Immature natural killer cell (primary cell): ENCODE measurements at regions not wholly inside any gene's neighbourhood (a gene's known extent, or its start where the extent isn't known, plus 50 kb on each side); places are given as distances from the start of the nearest gene placed in this dataset.

Experiments
- DNase-seq, 3 donors: peaks; one replicate each; pipeline ENCODE4 v3.0.0; 2022; ENCODE audit warnings: mixed read lengths in 1 of 3
- H3K27ac Mint-ChIP-seq, 6 donors: one replicate each; pipeline ENCODE4 v1.8.0; 2020; ENCODE audit warnings: mixed read lengths in 6 of 6, mild to moderate bottlenecking in 5 of 6, inconsistent platforms in 4 of 6, moderate library complexity in 3 of 6
- H3K27me3 Mint-ChIP-seq, 3 donors: one replicate each; pipeline ENCODE4 v1.8.0; 2020 to 2021; ENCODE audit warnings: low read depth in 3 of 3, mild to moderate bottlenecking in 3 of 3, mixed read lengths in 3 of 3, moderate library complexity in 3 of 3, inconsistent platforms in 1 of 3
- H3K36me3 Mint-ChIP-seq, 3 donors: one replicate each; pipeline ENCODE4 v1.8.0; 2020; ENCODE audit warnings: mixed read lengths in 3 of 3, inconsistent platforms in 2 of 3, mild to moderate bottlenecking in 2 of 3
- H3K4me1 Mint-ChIP-seq, 2 donors: one replicate each; pipeline ENCODE4 v1.8.0; 2020; ENCODE audit warnings: inconsistent platforms in 2 of 2, mild to moderate bottlenecking in 2 of 2, mixed read lengths in 2 of 2, moderate library complexity in 1 of 2
- H3K4me3 Mint-ChIP-seq, 5 donors: one replicate each; pipeline ENCODE4 v1.8.0; 2020; ENCODE audit warnings: mild to moderate bottlenecking in 5 of 5, mixed read lengths in 5 of 5, inconsistent platforms in 3 of 5, moderate library complexity in 3 of 5
- H3K9me3 Mint-ChIP-seq, 6 donors: one replicate each; pipeline ENCODE4 v1.8.0; 2020; ENCODE audit warnings: mild to moderate bottlenecking in 6 of 6, mixed read lengths in 6 of 6, inconsistent platforms in 4 of 6, moderate library complexity in 3 of 6

- H3K9me3 Mint-ChIP-seq, result peaks cover 0 to 8% (median 0%) of the 10 kb centered on the region in 6 donors
- H3K4me3 Mint-ChIP-seq, result no peak overlapping the region
- no peaks in the 10 kb centered on the region for H3K36me3 Mint-ChIP-seq
- H3K27me3 Mint-ChIP-seq, result peaks cover 0 to 3% (median 0%) of the 10 kb centered on the region in 3 donors
- no peak for DNase-seq
- no peaks in the 10 kb centered on the region for H3K4me1 Mint-ChIP-seq
- H3K27ac Mint-ChIP-seq, result no peak overlapping the region
These were observed 350.0 kb upstream of the ISL1 start for GRCh38 chr5:51033215-51033614.

GRCh38 chr5:51034222-51034901, 348.9 kb upstream of the ISL1 start:
- Mint-ChIP-seq H3K4me3 (no peak overlapping the region), H3K27ac (no peak overlapping the region), H3K36me3 (no peaks in the 10 kb centered on the region), H3K4me1 (no peaks in the 10 kb centered on the region), H3K9me3 (peaks cover 0 to 7% (median 0%) of the 10 kb centered on the region in 6 donors), H3K27me3 (peaks cover 0 to 3% (median 0%) of the 10 kb centered on the region in 3 donors)
- no peak for DNase-seq

DNA sequence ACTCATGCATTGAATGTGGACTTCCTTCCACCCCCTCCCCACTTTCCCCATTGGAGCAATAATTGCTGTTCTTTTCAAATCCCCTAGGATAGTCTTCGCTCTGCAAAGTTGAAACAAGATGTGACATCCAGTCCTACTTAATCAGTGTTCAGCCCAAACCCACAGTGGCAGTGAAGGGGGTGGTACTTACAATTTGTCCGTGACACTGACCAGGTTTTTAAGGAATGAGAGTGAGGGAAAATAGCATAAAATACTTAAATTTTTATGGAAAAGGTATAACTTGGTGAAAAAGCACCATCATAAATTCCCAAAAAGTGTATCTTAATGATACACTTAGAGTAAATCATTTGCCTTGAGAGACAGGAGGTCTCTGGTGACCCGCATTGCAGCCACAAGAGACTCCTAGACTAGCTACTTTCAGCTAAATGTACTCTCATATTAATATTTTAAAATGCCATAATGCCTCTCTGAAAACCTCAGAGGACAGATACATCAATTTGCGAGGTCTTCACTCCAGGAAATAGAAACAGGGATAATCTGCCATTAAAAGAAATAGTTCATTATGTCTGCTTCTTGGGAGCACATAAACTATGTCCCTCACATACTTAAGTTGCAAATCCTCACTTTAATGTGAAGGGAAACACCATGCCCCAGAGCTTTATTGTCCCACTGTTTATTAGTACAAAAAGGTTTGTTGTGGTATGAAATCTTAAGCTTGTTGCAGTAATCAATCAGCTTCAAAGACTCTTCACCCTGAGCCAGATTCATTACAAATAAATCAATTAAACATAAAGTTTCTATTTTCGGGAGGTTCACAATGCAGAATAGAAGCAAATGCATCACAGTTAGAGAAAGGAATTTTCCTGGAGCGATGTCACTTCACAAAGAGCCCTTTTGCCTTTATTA, 343.6 kb upstream of the ISL1 start:
- DNase-seq, result no peak
- H3K4me1 Mint-ChIP-seq, result no peaks in the 10 kb centered on the region
- H3K36me3 Mint-ChIP-seq, result no peaks in the 10 kb centered on the region
- H3K9me3 Mint-ChIP-seq, result peaks cover 0 to 8% (median under 1%) of the 10 kb centered on the region in 6 donors
- no peak overlapping the region for H3K4me3 Mint-ChIP-seq
- no peak overlapping the region for H3K27ac Mint-ChIP-seq
- peaks cover 0 to 3% (median 0%) of the 10 kb centered on the region in 3 donors for H3K27me3 Mint-ChIP-seq

- H3K36me3 Mint-ChIP-seq, result no peaks in the 10 kb centered on the region
- no peaks in the 10 kb centered on the region for H3K4me1 Mint-ChIP-seq
- H3K27me3 Mint-ChIP-seq, result no peaks in the 10 kb centered on the region
- H3K9me3 Mint-ChIP-seq, result peaks cover 0 to 12% (median 0%) of the 10 kb centered on the region in 6 donors
- DNase-seq, result no peak
- no peak overlapping the region for H3K4me3 Mint-ChIP-seq
- no peak overlapping the region for H3K27ac Mint-ChIP-seq
These were observed 339.5 kb upstream of the ISL1 start for GRCh38 chr5:51043745-51044144.

DNA sequence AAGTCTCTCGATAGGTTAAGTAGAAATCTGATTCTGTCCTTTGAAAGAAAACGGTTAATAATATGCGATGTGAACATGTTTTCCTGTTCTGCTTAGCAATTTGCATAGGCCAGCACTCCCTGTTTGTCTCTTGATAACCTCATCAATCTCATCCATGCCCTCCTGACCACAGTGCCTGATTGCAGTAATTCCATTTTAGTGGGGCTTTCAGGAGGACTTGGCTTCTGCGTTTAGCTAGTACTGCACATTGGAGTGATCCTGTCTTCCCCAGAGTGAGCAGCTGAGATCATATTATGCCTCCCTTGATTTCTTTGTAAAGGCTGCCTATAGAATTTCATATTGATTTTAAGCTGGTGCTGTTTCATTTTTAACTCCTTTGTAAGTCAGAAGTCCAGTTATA, 335.9 kb upstream of the ISL1 start:
- DNase-seq, result no peak
- Mint-ChIP-seq H3K27me3 (no peaks in the 10 kb centered on the region), H3K9me3 (peaks cover 0 to 17% (median 0%) of the 10 kb centered on the region in 6 donors), H3K27ac (no peak overlapping the region), H3K36me3 (no peaks in the 10 kb centered on the region), H3K4me1 (no peaks in the 10 kb centered on the region), H3K4me3 (no peak overlapping the region)

- H3K4me3 Mint-ChIP-seq, result no peak overlapping the region
These were observed 329.9 kb upstream of the ISL1 start for GRCh38 chr5:51053361-51053760.

GRCh38 chr5:51060953-51061352, 322.3 kb upstream of the ISL1 start:
- Mint-ChIP-seq H3K4me1 (no peaks in the 10 kb centered on the region), H3K4me3 (no peak overlapping the region), H3K36me3 (no peaks in the 10 kb centered on the region), H3K27ac (no peak overlapping the region), H3K9me3 (peaks cover 1 to 19% (median 13%) of the 10 kb centered on the region in 6 donors), H3K27me3 (peaks cover 0 to 2% (median 2%) of the 10 kb centered on the region in 3 donors)
- DNase-seq, result no peak

More at GRCh38 chr5:51053361-51053760, 329.9 kb upstream of the ISL1 start:
- H3K9me3 Mint-ChIP-seq, result peaks cover 0 to 14% (median 6%) of the 10 kb centered on the region in 6 donors
- H3K4me1 Mint-ChIP-seq, result no peaks in the 10 kb centered on the region
- no peaks in the 10 kb centered on the region for H3K36me3 Mint-ChIP-seq
- H3K27ac Mint-ChIP-seq, result no peak overlapping the region
- no peak for DNase-seq
- H3K27me3 Mint-ChIP-seq, result no peaks in the 10 kb centered on the region

DNA sequence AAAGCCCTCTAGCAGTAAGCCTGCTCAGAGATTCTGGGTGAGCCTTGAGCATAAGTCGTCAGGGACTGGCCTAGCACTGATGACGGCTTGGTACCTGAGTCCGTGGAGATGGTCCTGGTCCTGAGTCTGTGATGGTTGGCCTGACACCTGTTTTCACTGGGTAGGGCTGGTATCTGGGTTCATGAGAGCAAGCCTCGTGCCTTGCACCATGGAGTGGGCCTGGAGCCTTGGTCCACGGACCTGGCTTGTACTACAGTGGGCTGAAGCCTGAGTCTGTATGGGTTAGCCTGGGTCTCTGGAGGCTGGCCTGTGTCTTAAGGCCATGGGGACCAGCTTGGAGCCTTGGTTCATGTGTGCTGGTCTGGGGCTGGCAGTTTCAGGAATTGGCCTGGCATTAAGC, 310.3 kb upstream of the ISL1 start:
- H3K9me3 Mint-ChIP-seq, result peaks cover 5 to 33% (median 7%) of the 10 kb centered on the region in 6 donors
- no peaks in the 10 kb centered on the region for H3K36me3 Mint-ChIP-seq
- no peak overlapping the region for H3K4me3 Mint-ChIP-seq
- DNase-seq, result no peak
- H3K27me3 Mint-ChIP-seq, result peaks cover 0 to 3% (median 0%) of the 10 kb centered on the region in 3 donors
- no peak overlapping the region for H3K27ac Mint-ChIP-seq
- H3K4me1 Mint-ChIP-seq, result no peaks in the 10 kb centered on the region

- H3K4me3 Mint-ChIP-seq, result no peak overlapping the region
- peaks cover 2 to 22% (median 8%) of the 10 kb centered on the region in 6 donors for H3K9me3 Mint-ChIP-seq
- H3K27me3 Mint-ChIP-seq, result no peaks in the 10 kb centered on the region
- no peaks in the 10 kb centered on the region for H3K4me1 Mint-ChIP-seq
- DNase-seq, result no peak
- no peak overlapping the region for H3K27ac Mint-ChIP-seq
- H3K36me3 Mint-ChIP-seq, result no peaks in the 10 kb centered on the region
These were observed 300.5 kb upstream of the ISL1 start for GRCh38 chr5:51082741-51083140.

GRCh38 chr5:51091816-51092215, 291.4 kb upstream of the ISL1 start:
- Mint-ChIP-seq H3K4me3 (no peak overlapping the region), H3K27ac (no peak overlapping the region), H3K4me1 (no peaks in the 10 kb centered on the region), H3K9me3 (peaks cover 0 to 29% (median 7%) of the 10 kb centered on the region in 6 donors), H3K36me3 (no peaks in the 10 kb centered on the region), H3K27me3 (peaks cover 0 to 1% (median 0%) of the 10 kb centered on the region in 3 donors)
- no peak for DNase-seq

GRCh38 chr5:51095486-51095885, 287.8 kb upstream of the ISL1 start:
- H3K9me3 Mint-ChIP-seq, result peaks cover 0 to 22% (median 10%) of the 10 kb centered on the region in 6 donors
- no peak for DNase-seq
- no peak overlapping the region for H3K4me3 Mint-ChIP-seq
- H3K4me1 Mint-ChIP-seq, result no peaks in the 10 kb centered on the region
- H3K27me3 Mint-ChIP-seq, result peaks cover 0 to 2% (median 1%) of the 10 kb centered on the region in 3 donors
- no peak overlapping the region for H3K27ac Mint-ChIP-seq
- H3K36me3 Mint-ChIP-seq, result no peaks in the 10 kb centered on the region

GRCh38 chr5:51096859-51097258, 286.4 kb upstream of the ISL1 start:
- Mint-ChIP-seq H3K4me3 (no peak overlapping the region), H3K4me1 (no peaks in the 10 kb centered on the region), H3K9me3 (peaks cover 4 to 30% (median 11%) of the 10 kb centered on the region in 6 donors), H3K27me3 (peaks cover 0 to 4% (median 1%) of the 10 kb centered on the region in 3 donors), H3K36me3 (no peaks in the 10 kb centered on the region), H3K27ac (no peak overlapping the region)
- no peak for DNase-seq

DNA sequence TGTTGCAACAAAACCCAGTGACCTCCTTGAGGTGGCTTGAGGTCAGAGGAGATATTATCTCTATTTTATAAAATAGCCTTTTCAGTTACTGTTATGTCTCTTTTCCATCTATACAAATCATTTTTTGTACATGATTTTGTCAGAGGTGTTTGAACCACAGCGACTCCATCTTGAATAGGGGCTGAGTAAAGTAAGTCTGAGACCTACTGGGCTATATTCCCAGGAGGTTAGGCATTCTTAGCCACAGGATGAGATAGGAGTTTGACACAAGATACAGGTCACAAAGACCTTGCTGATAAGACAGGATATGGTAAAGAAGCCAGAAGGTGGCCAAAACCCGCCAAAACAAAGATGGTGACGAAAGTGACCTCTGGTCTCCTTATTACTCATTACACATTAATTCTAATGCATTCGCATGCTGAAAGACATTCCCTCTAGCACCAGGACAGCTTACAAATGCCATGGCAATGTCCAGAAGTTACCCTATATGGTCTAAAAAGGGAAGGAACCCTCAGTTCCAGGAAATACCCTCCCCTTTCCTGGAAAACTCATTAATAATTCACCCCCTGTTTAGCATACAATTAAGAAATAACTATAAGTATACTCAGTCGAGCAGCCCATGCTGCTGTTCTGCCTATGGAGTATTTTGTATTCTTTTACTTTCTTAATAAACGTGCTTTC, 283.9 kb upstream of the ISL1 start:
- DNase-seq, result no peak
- H3K27me3 Mint-ChIP-seq, result peaks cover 0 to 4% (median 1%) of the 10 kb centered on the region in 3 donors
- no peaks in the 10 kb centered on the region for H3K36me3 Mint-ChIP-seq
- H3K4me1 Mint-ChIP-seq, result no peaks in the 10 kb centered on the region
- no peak overlapping the region for H3K4me3 Mint-ChIP-seq
- no peak overlapping the region for H3K27ac Mint-ChIP-seq
- peaks cover 5 to 24% (median 15%) of the 10 kb centered on the region in 6 donors for H3K9me3 Mint-ChIP-seq

DNA sequence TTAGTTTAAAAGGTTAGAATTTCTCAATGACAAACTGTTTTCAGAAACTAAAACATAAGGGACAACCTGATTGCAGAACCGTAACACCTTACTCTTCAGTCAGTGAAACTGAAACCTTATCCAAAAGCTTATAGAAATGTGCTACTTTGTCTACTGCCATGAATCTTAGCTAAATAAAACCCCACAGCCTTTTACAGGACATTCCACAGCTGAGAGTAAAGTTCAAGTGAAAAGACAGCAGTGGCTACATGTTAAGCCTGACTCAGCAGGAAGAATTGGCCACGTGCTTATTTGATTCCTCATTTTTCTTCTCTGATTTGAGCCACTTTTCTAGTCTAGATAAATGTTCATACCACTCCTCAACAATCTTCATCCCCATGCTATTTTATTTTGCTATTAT, 278.7 kb upstream of the ISL1 start:
- DNase-seq, result no peak
- no peak overlapping the region for H3K27ac Mint-ChIP-seq
- peaks cover 0 to 2% (median 0%) of the 10 kb centered on the region in 3 donors for H3K27me3 Mint-ChIP-seq
- H3K9me3 Mint-ChIP-seq, result peaks cover 7 to 31% (median 18%) of the 10 kb centered on the region in 6 donors
- H3K4me3 Mint-ChIP-seq, result no peak overlapping the region
- H3K4me1 Mint-ChIP-seq, result no peaks in the 10 kb centered on the region
- no peaks in the 10 kb centered on the region for H3K36me3 Mint-ChIP-seq
